ENCODE measurements at regions not wholly inside any gene's neighbourhood (a gene's known extent, or its start where the extent isn't known, plus 50 kb on each side); places are given as distances from the start of the nearest gene placed in this dataset.

- BruUV-seq (replicated peaks), result no TSS peak
- no peaks in the 10 kb centered on the region for H3K36me3 ChIP-seq (ENCODE audit: insufficient read depth, low read length)
- intact Hi-C loops (cut with micrococcal nuclease; ENCODE audit: unreplicated experiment), result no loop called here
- no peak overlapping the region for H3K4me2 ChIP-seq (ENCODE audit: low read length)
- no peaks in the 10 kb centered on the region for H3K79me2 ChIP-seq (ENCODE audit: insufficient read depth, low read depth, low read length)
- H3K4me3 ChIP-seq (ENCODE audit: low read depth, low read length, poor library complexity, severe bottlenecking), result no peak overlapping the region
- no peaks in the 10 kb centered on the region for H3K4me1 ChIP-seq (ENCODE audit: insufficient read depth, low read length, poor library complexity, severe bottlenecking)
- no peaks in the 10 kb centered on the region for H3K9me2 ChIP-seq (ENCODE audit: insufficient read depth, low read length)
- H3K27ac ChIP-seq (ENCODE audit: low read depth, low read length, poor library complexity, severe bottlenecking), result no peak overlapping the region
- H4K20me1 ChIP-seq (ENCODE audit: insufficient read depth, low read length), result no peaks in the 10 kb centered on the region
- ChIA-PET POLR2A (no interaction called here), CTCF (ENCODE audit: unreplicated experiment) (no interaction called here)
- no peak for DNase-seq (ENCODE audit: low spot score)
- H2AFZ ChIP-seq (ENCODE audit: low read length), result no peak overlapping the region
- TF ChIP-seq CTCF (conservative IDR thresholded peaks at IDR 0.05; ENCODE audit: low read length) (no peak), EZH2phosphoT487 (IDR thresholded peaks at IDR 0.05; ENCODE audit: borderline replicate concordance, low read depth, low read length) (no peak)
- H3K9me3 ChIP-seq (ENCODE audit: low read length), result 0 out of 2 replicates have a peak, but pooled peaks cover 4% of the 10 kb centered on the region
These were observed 555.8 kb upstream of the CDH9 start for GRCh38 chr5:27594141-27594540.

- no peak for DNase-seq (ENCODE audit: low spot score)
- no peaks in the 10 kb centered on the region for H4K20me1 ChIP-seq (ENCODE audit: insufficient read depth, low read length)
- H3K27ac ChIP-seq (ENCODE audit: low read depth, low read length, poor library complexity, severe bottlenecking), result no peak overlapping the region
- no peak overlapping the region for H3K4me3 ChIP-seq (ENCODE audit: low read depth, low read length, poor library complexity, severe bottlenecking)
- 0 out of 2 replicates have a peak, but pooled peaks cover 12% of the 10 kb centered on the region for H3K9me3 ChIP-seq (ENCODE audit: low read length)
- H3K9me2 ChIP-seq (ENCODE audit: insufficient read depth, low read length), result no peaks in the 10 kb centered on the region
- no peak overlapping the region for H2AFZ ChIP-seq (ENCODE audit: low read length)
- CTCF ChIA-PET (ENCODE audit: unreplicated experiment), result no interaction called here
- no peaks in the 10 kb centered on the region for H3K4me1 ChIP-seq (ENCODE audit: insufficient read depth, low read length, poor library complexity, severe bottlenecking)
- no peak for TF ChIP-seq EZH2phosphoT487 (IDR thresholded peaks at IDR 0.05; ENCODE audit: borderline replicate concordance, low read depth, low read length)
- TF ChIP-seq CTCF (conservative IDR thresholded peaks at IDR 0.05; ENCODE audit: low read length), result no peak
- BruUV-seq (replicated peaks), result no TSS peak
- H3K36me3 ChIP-seq (ENCODE audit: insufficient read depth, low read length), result no peaks in the 10 kb centered on the region
- no peaks in the 10 kb centered on the region for H3K79me2 ChIP-seq (ENCODE audit: insufficient read depth, low read depth, low read length)
- intact Hi-C loops (cut with micrococcal nuclease; ENCODE audit: unreplicated experiment), result no loop called here
- no peak overlapping the region for H3K4me2 ChIP-seq (ENCODE audit: low read length)
- POLR2A ChIA-PET, result interaction anchor here (0.6 kb wide), 1 partner anchor 618 kb away, joined by 4 read pairs; no protein-coding TSS in a partner anchor
These were observed 553.8 kb upstream of the CDH9 start for GRCh38 chr5:27592231-27592630.

GRCh38 chr5:27590503-27590902 is 552.1 kb upstream of the CDH9 start:
- no peaks in the 10 kb centered on the region for H3K9me2 ChIP-seq (ENCODE audit: insufficient read depth, low read length)
- intact Hi-C loops (cut with micrococcal nuclease; ENCODE audit: unreplicated experiment), result no loop called here
- BruUV-seq (replicated peaks), result no TSS peak
- ChIA-PET POLR2A (interaction anchor here (0.5 kb wide), 1 partner anchor 262 kb away, joined by 4 read pairs; no protein-coding TSS in a partner anchor), CTCF (ENCODE audit: unreplicated experiment) (no interaction called here)
- H3K9me3 ChIP-seq (ENCODE audit: low read length), result 0 out of 2 replicates have a peak, but pooled peaks cover 12% of the 10 kb centered on the region
- no peaks in the 10 kb centered on the region for H3K4me1 ChIP-seq (ENCODE audit: insufficient read depth, low read length, poor library complexity, severe bottlenecking)
- H3K27ac ChIP-seq (ENCODE audit: low read depth, low read length, poor library complexity, severe bottlenecking), result no peak overlapping the region
- H3K36me3 ChIP-seq (ENCODE audit: insufficient read depth, low read length), result no peaks in the 10 kb centered on the region
- DNase-seq (ENCODE audit: low spot score), result no peak
- H3K79me2 ChIP-seq (ENCODE audit: insufficient read depth, low read depth, low read length), result no peaks in the 10 kb centered on the region
- TF ChIP-seq EZH2phosphoT487 (IDR thresholded peaks at IDR 0.05; ENCODE audit: borderline replicate concordance, low read depth, low read length), result no peak
- no peak for TF ChIP-seq CTCF (conservative IDR thresholded peaks at IDR 0.05; ENCODE audit: low read length)
- no peak overlapping the region for H3K4me2 ChIP-seq (ENCODE audit: low read length)
- no peak overlapping the region for H2AFZ ChIP-seq (ENCODE audit: low read length)
- no peak overlapping the region for H3K4me3 ChIP-seq (ENCODE audit: low read depth, low read length, poor library complexity, severe bottlenecking)
- no peaks in the 10 kb centered on the region for H4K20me1 ChIP-seq (ENCODE audit: insufficient read depth, low read length)

Measured in OCI-LY7 (cell line).